A673 (cell line): ENCODE measurements at regions not wholly inside any gene's neighbourhood (a gene's known extent, or its start where the extent isn't known, plus 50 kb on each side); places are given as distances from the start of the nearest gene placed in this dataset.
"Not testable (repeated sequence)": the region's sequence is repeated elsewhere in the genome, so short reads cannot be mapped to it uniquely, and the experiment has no call there.

Experiments
- BruUV-seq: library from RNA; stranded (reverse); fragments of 400-500 nt; replicated peaks from 2 replicates; lab custom pipeline; 2021; lab: Mats Ljungman, UMichigan
- CTCF ChIA-PET: fragments of 300-600 bp; sonication (Branson Sonifier 250); formaldehyde crosslinking; loops from one replicate; lab custom pipeline; 2022; ENCODE audit warnings: antibody characterized with exemption; lab: Charles Lee
- POLR2A ChIA-PET: fragments of 300-600 bp; sonication (Branson Sonifier 250); formaldehyde crosslinking; loops from one replicate; lab custom pipeline; 2022; ENCODE audit warnings: antibody characterized with exemption; ENCODE audit not compliant: low non-redundant PET; lab: Charles Lee
- DNase-seq: peaks from one replicate; pipeline ENCODE4 v3.0.0-alpha.2; 2015; ENCODE audit warnings: low spot score
- H3K27ac ChIP-seq: fragments of 200-600 bp; sonication (generic); 2 replicates; pipeline ENCODE4 v1.5.1; 2016; ENCODE audit warnings: mixed run types, low read depth, mild to moderate bottlenecking, mixed read lengths, antibody characterized with exemption, low read length; ENCODE audit not compliant: poor library complexity, severe bottlenecking
- H3K27me3 ChIP-seq: fragments of 200-600 bp; sonication (generic); replicated peaks from 2 replicates; pipeline ENCODE4 v1.6.1; 2017; ENCODE audit warnings: mixed run types, low read depth, mild to moderate bottlenecking, mixed read lengths, antibody characterized with exemption, low read length; ENCODE audit not compliant: insufficient read depth, poor library complexity
- H3K36me3 ChIP-seq: fragments of 200-600 bp; sonication (generic); 2 replicates; pipeline ENCODE4 v1.6.1; 2016; ENCODE audit warnings: mixed run types, mild to moderate bottlenecking, mixed read lengths, antibody characterized with exemption, low read length; ENCODE audit not compliant: insufficient read depth, poor library complexity, severe bottlenecking
- H3K4me1 ChIP-seq: fragments of 200-600 bp; sonication (generic); 2 replicates; pipeline ENCODE4 v1.6.1; 2017; ENCODE audit warnings: mixed run types, mild to moderate bottlenecking, mixed read lengths, antibody characterized with exemption, low read length; ENCODE audit not compliant: insufficient read depth, poor library complexity, severe bottlenecking
- H3K4me3 ChIP-seq: fragments of 200-600 bp; sonication (generic); 2 replicates; pipeline ENCODE4 v1.5.1; 2016; ENCODE audit warnings: low read depth, mixed run types, mild to moderate bottlenecking, mixed read lengths, low read length; ENCODE audit not compliant: poor library complexity, severe bottlenecking
- H3K9me3 ChIP-seq: fragments of 200-600 bp; sonication (generic); 2 replicates; pipeline ENCODE4 v1.6.1; 2016; ENCODE audit warnings: mixed run types, low read depth, mild to moderate bottlenecking, mixed read lengths, antibody characterized with exemption, low read length; ENCODE audit not compliant: poor library complexity, severe bottlenecking
- CTCF ChIP-seq: fragments of 300-800, 200-600 bp; sonication (generic); conservative IDR thresholded peaks from 2 replicates; pipeline ENCODE4 v1.5.1; 2017; ENCODE audit warnings: low read depth, mild to moderate bottlenecking, antibody characterized with exemption, low read length, moderate library complexity, mixed read lengths
- EZH2 ChIP-seq: fragments of 200-600 bp; sonication (generic); IDR thresholded peaks from 2 replicates; pipeline ENCODE4 v1.6.1; 2017; ENCODE audit warnings: borderline replicate concordance, low read depth, mild to moderate bottlenecking, mixed read lengths, antibody characterized with exemption, low read length; ENCODE audit not compliant: poor library complexity, severe bottlenecking
- intact Hi-C: fragments of 100-400 bp; cut with micrococcal nuclease; formaldehyde crosslinking; loops from one replicate; pipeline ENCODE4 v1.10.0; 2022; ENCODE audit not compliant: unreplicated experiment

- H3K4me3 ChIP-seq, result no peak overlapping the region
- no TSS peak for BruUV-seq
- no peak overlapping the region for H3K27ac ChIP-seq
Observed at GRCh38 chr6:117008618-117009017, 131.6 kb downstream of the RFX6 start.

GRCh38 chr6:117014641-117015473, 137.8 kb downstream of the RFX6 start:
- CTCF ChIA-PET, H3K27ac ChIP-seq, H3K27me3 ChIP-seq, POLR2A ChIA-PET, H3K4me3 ChIP-seq, intact Hi-C loops, BruUV-seq, H3K36me3 ChIP-seq, H3K4me1 ChIP-seq, DNase-seq, H3K9me3 ChIP-seq: not testable (repeated sequence)

More at GRCh38 chr6:117008618-117009017, 131.6 kb downstream of the RFX6 start:
- Histone ChIP-seq H3K27me3 (peaks cover 3% of the 10 kb centered on the region), H3K4me1 (no peaks in the 10 kb centered on the region), H3K9me3 (no peaks in the 10 kb centered on the region), H3K36me3 (no peaks in the 10 kb centered on the region)
- CTCF ChIA-PET, result no interaction called here
- no peak for DNase-seq
- intact Hi-C loops, result no loop called here
- POLR2A ChIA-PET, result no interaction called here
- TF ChIP-seq CTCF, result no peak
- no peak for TF ChIP-seq EZH2

- BruUV-seq, intact Hi-C loops: not testable (repeated sequence)
Observed at GRCh38 chr6:117015474-117015804, 138.4 kb downstream of the RFX6 start.

GRCh38 chr6:117018771-117019170, 141.7 kb downstream of the RFX6 start:
- TF ChIP-seq CTCF, result no peak
- TF ChIP-seq EZH2, result no peak
- Histone ChIP-seq H3K27ac (no peak overlapping the region), H3K4me3 (no peak overlapping the region), H3K9me3 (no peaks in the 10 kb centered on the region), H3K27me3 (no peaks in the 10 kb centered on the region), H3K36me3 (no peaks in the 10 kb centered on the region), H3K4me1 (no peaks in the 10 kb centered on the region)
- intact Hi-C loops, result no loop called here
- no peak for DNase-seq
- ChIA-PET POLR2A (no interaction called here), CTCF (no interaction called here)
- no TSS peak for BruUV-seq

More at GRCh38 chr6:117015474-117015804, 138.4 kb downstream of the RFX6 start:
- H3K27me3 ChIP-seq, H3K4me3 ChIP-seq, H3K9me3 ChIP-seq, POLR2A ChIA-PET, H3K27ac ChIP-seq, CTCF ChIA-PET, DNase-seq, H3K4me1 ChIP-seq, H3K36me3 ChIP-seq: not testable (repeated sequence)
